Transverse colon (tissue), 4 donors: ENCODE measurements at regions not wholly inside any gene's neighbourhood (a gene's known extent, or its start where the extent isn't known, plus 50 kb on each side); places are given as distances from the start of the nearest gene placed in this dataset.

Experiments used
- DNase-seq: peaks from one replicate; pipeline ENCODE4 v3.0.0-alpha.2; 2019
- H3K27ac ChIP-seq, 4 donors: fragments of 200-600 bp; sonication (generic); 2 replicates each; pipeline ENCODE4 v1.5.1; 2016 to 2018; ENCODE audit warnings: inconsistent platforms in 4 of 4
- H3K27me3 ChIP-seq: fragments of 200-600 bp; sonication (generic); 2 replicates; pipeline ENCODE4 v1.5.1; 2017; ENCODE audit warnings: inconsistent platforms
- H3K36me3 ChIP-seq, 4 donors: fragments of 200-600 bp; sonication (generic); 2 replicates each; pipeline ENCODE4 v1.5.1; 2017 to 2019; ENCODE audit warnings: inconsistent platforms in 4 of 4
- H3K4me1 ChIP-seq, 4 donors: fragments of 200-600 bp; sonication (generic); 2 replicates each; pipeline ENCODE4 v1.5.1; 2017 to 2020; ENCODE audit warnings: inconsistent platforms in 4 of 4
- H3K4me3 ChIP-seq, 4 donors: fragments of 200-600 bp; sonication (generic); 1 replicate in 1 of 4; 2 replicates in 3 of 4; pipeline versions ENCODE4 v1.5.1 to v1.6.1; 2017 to 2019; ENCODE audit warnings: inconsistent platforms in 4 of 4
- H3K9me3 ChIP-seq, 2 donors: fragments of 200-600 bp; sonication (generic); 2 replicates each; pipeline ENCODE4 v1.5.1; 2017 to 2019; ENCODE audit warnings: inconsistent platforms in 2 of 2
- CTCF ChIP-seq, 5 experiments: fragments of 200-600 bp in 3 of 5; fragments of 450-650 bp in 2 of 5; sonication (generic) in 3 of 5; IDR thresholded peaks; 1 replicate in 2 of 5; 2 replicates in 3 of 5; pipeline ENCODE4 v1.5.1; 2016 to 2017; ENCODE audit warnings: antibody characterized with exemption in 5 of 5, inconsistent platforms in 3 of 5, mild to moderate bottlenecking in 2 of 5, moderate library complexity in 1 of 5
- EP300 ChIP-seq: sonication (generic); formaldehyde crosslinking; IDR thresholded peaks from one replicate; pipeline ENCODE4 v1.6.1; 2017; ENCODE audit warnings: antibody characterized with exemption, low read depth
- POLR2A ChIP-seq: fragments of 450-650 bp; IDR thresholded peaks from one replicate; pipeline ENCODE4 v1.6.1; 2016; ENCODE audit warnings: antibody characterized with exemption, mild to moderate bottlenecking, moderate library complexity
- POLR2AphosphoS5 ChIP-seq, 3 donors: sonication (generic); formaldehyde crosslinking; IDR thresholded peaks; one replicate each; pipeline ENCODE4 v1.6.1; 2016; ENCODE audit warnings: antibody characterized with exemption in 3 of 3
- WGBS, 2 donors: methylation state at CpG; one replicate each; pipeline ENCODE4 v1.1.5; 2018; ENCODE audit warnings: low coverage in 1 of 2; 5-methylcytosine and 5-hydroxymethylcytosine counted together
- in situ Hi-C, 4 donors: fragments of 200-750 bp; cut with MboI; loops; one replicate each; pipeline versions ENCODE4 v1.15.0 to v1.15.1; 2017; ENCODE audit warnings: low sequenced_read_pairs in 3 of 4, low pct_ligation_motif_present in 1 of 4, low pct_unique_long_range_greater_than_20kb in 1 of 4
- intact Hi-C: fragments of 100-400 bp; cut with DNase I; formaldehyde crosslinking; loops from one replicate; pipeline ENCODE4 v1.15.1; 2023; ENCODE audit warnings: low total_unique reads

DNA sequence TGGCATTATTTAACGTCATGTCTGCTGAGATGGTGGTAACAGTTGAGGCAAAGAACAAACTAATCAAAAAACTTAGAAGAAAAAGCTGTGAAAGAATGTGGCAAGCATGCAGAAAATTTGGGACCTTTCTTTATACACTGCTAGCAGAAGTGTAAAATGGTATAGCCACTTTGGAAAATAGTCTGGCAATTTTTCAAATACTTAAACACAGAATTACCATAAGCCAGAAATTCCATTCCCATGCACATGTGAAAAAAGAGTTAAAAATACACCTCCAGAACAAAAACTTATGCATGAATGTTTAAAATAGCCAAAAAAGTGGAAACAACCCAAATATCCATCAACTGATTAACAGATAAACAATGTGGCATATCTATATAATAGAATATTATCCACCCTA lies 613.3 kb downstream of the TBL1XR1 start:
- H3K9me3 ChIP-seq: peaks cover 0 to 5% of the 10 kb centered on the region in 2 donors
- no peaks in the 10 kb centered on the region for H3K27me3 ChIP-seq
- intact Hi-C loops (no loop called here), in situ Hi-C loops (no loop called here)
- H3K36me3 ChIP-seq: no peaks in the 10 kb centered on the region
- H3K4me1 ChIP-seq: no peaks in the 10 kb centered on the region
- H3K27ac ChIP-seq: no peak overlapping the region
- no peak overlapping the region for H3K4me3 ChIP-seq
- 73 to 74% methylated on average over 1 of the region's 1 CpG for WGBS, 2 donors
- TF ChIP-seq POLR2A (no peak), EP300 (no peak), CTCF (IDR thresholded peaks at IDR 0.05) (no peak), POLR2AphosphoS5 (IDR thresholded peaks at IDR 0.05) (no peak)
- no peak for DNase-seq

- H3K36me3 ChIP-seq: no peaks in the 10 kb centered on the region
- no peaks in the 10 kb centered on the region for H3K4me1 ChIP-seq
- in situ Hi-C loops: no loop called here
- no peak overlapping the region for H3K27ac ChIP-seq
- intact Hi-C loops: no loop called here
- H3K9me3 ChIP-seq: peaks cover 0 to 5% of the 10 kb centered on the region in 2 donors
- TF ChIP-seq POLR2AphosphoS5 (IDR thresholded peaks at IDR 0.05) (no peak), POLR2A (no peak), CTCF (IDR thresholded peaks at IDR 0.05) (no peak), EP300 (no peak)
- 63 to 80% methylated on average over 1 of the region's 1 CpG for WGBS, 2 donors
- H3K27me3 ChIP-seq: no peaks in the 10 kb centered on the region
- H3K4me3 ChIP-seq: no peak overlapping the region
- no peak for DNase-seq
These were observed 615.7 kb downstream of the TBL1XR1 start for GRCh38 chr3:176581589-176581988.

- in situ Hi-C loops (no loop called here), intact Hi-C loops (no loop called here)
- no peak for TF ChIP-seq EP300
- TF ChIP-seq POLR2A: no peak
- TF ChIP-seq CTCF (IDR thresholded peaks at IDR 0.05): no peak
- TF ChIP-seq POLR2AphosphoS5 (IDR thresholded peaks at IDR 0.05): no peak
- no peak for DNase-seq
- H3K4me3 ChIP-seq: no peak overlapping the region
- peaks cover 0 to 5% of the 10 kb centered on the region in 2 donors for H3K9me3 ChIP-seq
- no peaks in the 10 kb centered on the region for H3K36me3 ChIP-seq
- H3K4me1 ChIP-seq: no peaks in the 10 kb centered on the region
- H3K27me3 ChIP-seq: no peaks in the 10 kb centered on the region
- H3K27ac ChIP-seq: no peak overlapping the region
- 88 to 100% methylated on average over 1 to 2 of the region's 2 CpGs for WGBS, 2 donors
These were observed 617.5 kb downstream of the TBL1XR1 start for GRCh38 chr3:176579711-176580185.

DNA sequence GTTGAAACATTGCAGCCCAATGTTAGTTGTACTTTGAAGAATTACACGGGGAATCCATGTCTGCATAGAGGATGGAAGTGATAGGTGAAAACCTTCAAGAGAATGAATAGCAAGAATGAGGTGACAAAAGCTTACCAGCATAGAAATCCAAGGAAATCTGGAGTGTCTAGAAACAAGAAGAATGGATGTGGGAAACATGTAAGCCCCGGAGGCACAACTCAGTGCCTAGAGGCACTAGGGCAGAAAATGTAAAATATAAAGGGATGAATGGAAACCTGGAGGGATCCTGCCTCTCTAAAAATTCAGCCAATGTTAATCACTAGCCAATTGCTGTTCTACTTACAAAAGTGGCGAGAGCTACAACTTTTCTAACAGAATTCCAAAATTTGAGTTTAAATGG lies 619.0 kb downstream of the TBL1XR1 start:
- WGBS, 2 donors: 88 to 90% methylated on average over 3 of the region's 3 CpGs
- Histone ChIP-seq H3K9me3 (peaks cover 0 to 2% of the 10 kb centered on the region in 2 donors), H3K27ac (no peak overlapping the region), H3K4me1 (no peaks in the 10 kb centered on the region), H3K36me3 (no peaks in the 10 kb centered on the region), H3K4me3 (no peak overlapping the region), H3K27me3 (no peaks in the 10 kb centered on the region)
- DNase-seq: no peak
- intact Hi-C loops (no loop called here), in situ Hi-C loops (no loop called here)
- no peak for TF ChIP-seq EP300
- no peak for TF ChIP-seq POLR2A
- no peak for TF ChIP-seq POLR2AphosphoS5 (IDR thresholded peaks at IDR 0.05)
- no peak for TF ChIP-seq CTCF (IDR thresholded peaks at IDR 0.05)
